Mammary epithelial cell (primary cell): ENCODE measurements at regions not wholly inside any gene's neighbourhood (a gene's known extent, or its start where the extent isn't known, plus 50 kb on each side); places are given as distances from the start of the nearest gene placed in this dataset.

Experiments used
- CTCF ChIP-seq, 2 donors: IDR thresholded peaks in 1 of 2; conservative IDR thresholded peaks in 1 of 2; 2 replicates each; pipeline ENCODE4 v1.5.1; 2011 to 2012; ENCODE audit warnings: inconsistent platforms in 2 of 2, low read length in 2 of 2, mild to moderate bottlenecking in 2 of 2, control low read depth in 1 of 2, low read depth in 1 of 2; ENCODE audit not compliant: insufficient read depth in 1 of 2; ENCODE audit errors: extremely low read depth in 1 of 2
- EZH2 ChIP-seq: IDR thresholded peaks from 2 replicates; pipeline ENCODE4 v1.6.1; 2012; ENCODE audit warnings: low read length, inconsistent platforms, borderline replicate concordance

GRCh38 chr12:118655588-118655987 is 279.2 kb downstream of the SUDS3 start:
- no peak for TF ChIP-seq CTCF (conservative IDR thresholded peaks at IDR 0.05 in 1 of 2, IDR thresholded peaks at IDR 0.05 in 1 of 2; ENCODE audit: extremely low read depth in 1 of 2, insufficient read depth in 1 of 2, low read depth in 1 of 2, low read length in 2 of 2)
- no peak for TF ChIP-seq EZH2
